ENCODE measurements at regions not wholly inside any gene's neighbourhood (a gene's known extent, or its start where the extent isn't known, plus 50 kb on each side); places are given as distances from the start of the nearest gene placed in this dataset.

GRCh38 chr10:20958225-20958624, 61.1 kb upstream of the NEBL start:
- H3F3A ChIP-seq (ENCODE audit: insufficient read depth, low read length, poor library complexity, severe bottlenecking) = no peaks in the 10 kb centered on the region
- no peaks in the 10 kb centered on the region for H3K9me3 ChIP-seq (ENCODE audit: low read length)
- H3K36me3 ChIP-seq (ENCODE audit: insufficient read depth, low read length) = no peaks in the 10 kb centered on the region
- H3K27me3 ChIP-seq (ENCODE audit: insufficient read depth, low read depth, low read length) = no peaks in the 10 kb centered on the region
- no peaks in the 10 kb centered on the region for H3K9me2 ChIP-seq (ENCODE audit: insufficient read depth, low read length)
- H2AFZ ChIP-seq (ENCODE audit: low read depth, low read length) = no peak overlapping the region
- H4K20me1 ChIP-seq (ENCODE audit: insufficient read depth) = no peaks in the 10 kb centered on the region
- H3K79me2 ChIP-seq (replicated peaks; ENCODE audit: insufficient read depth, low read length) = no peaks in the 10 kb centered on the region
- H3K4me3 ChIP-seq (ENCODE audit: low read length) = no peak overlapping the region
- H3K4me2 ChIP-seq (ENCODE audit: low read length) = no peak overlapping the region
- H3K27ac ChIP-seq (ENCODE audit: low read length) = no peak overlapping the region
- TF ChIP-seq EZH2 (IDR thresholded peaks at IDR 0.05; ENCODE audit: borderline replicate concordance, insufficient read depth, low read length, poor library complexity, severe bottlenecking) = no peak
- no peak for TF ChIP-seq EP300 (conservative IDR thresholded peaks at IDR 0.05; ENCODE audit: poor library complexity, severe bottlenecking)
- no peak for TF ChIP-seq SMC3 (conservative IDR thresholded peaks at IDR 0.05; ENCODE audit: poor library complexity)
- TF ChIP-seq CTCF (IDR thresholded peaks at IDR 0.05; ENCODE audit: poor library complexity, severe bottlenecking) = no peak
- no peak for TF ChIP-seq TAF1 (IDR thresholded peaks at IDR 0.05; ENCODE audit: low read depth)
- TF ChIP-seq POLR2AphosphoS5 (IDR thresholded peaks at IDR 0.05) = no peak
- TF ChIP-seq REST (IDR thresholded peaks at IDR 0.05; ENCODE audit: borderline replicate concordance) = no peak
- no peak for TF ChIP-seq RAD21 (conservative IDR thresholded peaks at IDR 0.05)
- TF ChIP-seq MXI1 (conservative IDR thresholded peaks at IDR 0.05; ENCODE audit: poor library complexity, severe bottlenecking) = no peak
- H3K9ac ChIP-seq (ENCODE audit: low read length) = no peak overlapping the region

- H3F3A ChIP-seq (ENCODE audit: insufficient read depth, low read length, poor library complexity, severe bottlenecking) = no peaks in the 10 kb centered on the region
- no peaks in the 10 kb centered on the region for H3K79me2 ChIP-seq (replicated peaks; ENCODE audit: insufficient read depth, low read length)
- H4K20me1 ChIP-seq (ENCODE audit: insufficient read depth) = no peaks in the 10 kb centered on the region
- H3K4me2 ChIP-seq (ENCODE audit: low read length) = no peak overlapping the region
- H3K27me3 ChIP-seq (ENCODE audit: insufficient read depth, low read depth, low read length) = no peaks in the 10 kb centered on the region
- TF ChIP-seq POLR2AphosphoS5 (IDR thresholded peaks at IDR 0.05) (no peak), MXI1 (conservative IDR thresholded peaks at IDR 0.05; ENCODE audit: poor library complexity, severe bottlenecking) (no peak), REST (IDR thresholded peaks at IDR 0.05; ENCODE audit: borderline replicate concordance) (no peak), TAF1 (IDR thresholded peaks at IDR 0.05; ENCODE audit: low read depth) (no peak), CTCF (IDR thresholded peaks at IDR 0.05; ENCODE audit: poor library complexity, severe bottlenecking) (no peak), EP300 (conservative IDR thresholded peaks at IDR 0.05; ENCODE audit: poor library complexity, severe bottlenecking) (no peak), RAD21 (conservative IDR thresholded peaks at IDR 0.05) (no peak), EZH2 (IDR thresholded peaks at IDR 0.05; ENCODE audit: borderline replicate concordance, insufficient read depth, low read length, poor library complexity, severe bottlenecking) (no peak), SMC3 (conservative IDR thresholded peaks at IDR 0.05; ENCODE audit: poor library complexity) (no peak)
- no peak overlapping the region for H2AFZ ChIP-seq (ENCODE audit: low read depth, low read length)
- H3K9ac ChIP-seq (ENCODE audit: low read length) = no peak overlapping the region
- no peaks in the 10 kb centered on the region for H3K36me3 ChIP-seq (ENCODE audit: insufficient read depth, low read length)
- H3K27ac ChIP-seq (ENCODE audit: low read length) = no peak overlapping the region
- H3K4me3 ChIP-seq (ENCODE audit: low read length) = no peak overlapping the region
- no peaks in the 10 kb centered on the region for H3K9me3 ChIP-seq (ENCODE audit: low read length)
- no peaks in the 10 kb centered on the region for H3K9me2 ChIP-seq (ENCODE audit: insufficient read depth, low read length)
Observed at GRCh38 chr10:20957744-20958143, 60.6 kb upstream of the NEBL start.
